ENCODE measurements at regions not wholly inside any gene's neighbourhood (a gene's known extent, or its start where the extent isn't known, plus 50 kb on each side); places are given as distances from the start of the nearest gene placed in this dataset.

- TF ChIP-seq CTCF (IDR thresholded peaks at IDR 0.05): no peak
- TF ChIP-seq REST (IDR thresholded peaks at IDR 0.05): no peak
- TF ChIP-seq POLR2A (IDR thresholded peaks at IDR 0.05; ENCODE audit: low read length): no peak
- TF ChIP-seq CEBPB (IDR thresholded peaks at IDR 0.05): no peak
- no peak for TF ChIP-seq RCOR1 (IDR thresholded peaks at IDR 0.05; ENCODE audit: low read depth, low read length)
Measured at GRCh38 chr4:137390707-137391106, 141.6 kb downstream of the PCDH18 start.

Measured in A549 (cell line).